GM12878 (cell line): ENCODE measurements at regions not wholly inside any gene's neighbourhood (a gene's known extent, or its start where the extent isn't known, plus 50 kb on each side); places are given as distances from the start of the nearest gene placed in this dataset.

Experiments
- ATAC-seq: fragments of 200-7000 bp; cut with Tn5 transposase; 3 replicates; pipeline ENCODE4 v1.9.1; 2020; ENCODE audit warnings: mild to moderate bottlenecking, moderate library complexity
- BruUV-seq: library from RNA; stranded (reverse); fragments of 400-500 nt; replicated peaks from 2 replicates; lab custom pipeline; 2021; lab: Mats Ljungman, UMichigan
- CTCF ChIA-PET: fragments of 300-600 bp; sonication (Branson Sonifier 250); formaldehyde crosslinking; extraction: SDS; loops from one replicate; lab custom pipeline; 2021; ENCODE audit warnings: inconsistent platforms; lab: Yijun Ruan, JAX
- POLR2A ChIA-PET: fragments of 350-600 bp; formaldehyde crosslinking; extraction: SDS; loops from one replicate; lab custom pipeline; 2021; ENCODE audit warnings: inconsistent platforms; lab: Charles Lee
- RAD21 ChIA-PET: fragments of 300-600 bp; sonication (Branson Sonifier 250); formaldehyde crosslinking; loops from one replicate; lab custom pipeline; 2023; ENCODE audit warnings: antibody characterized with exemption; ENCODE audit not compliant: unreplicated experiment; lab: Charles Lee
- SMC1A ChIA-PET: fragments of 300-600 bp; sonication (Branson Sonifier 250); formaldehyde crosslinking; loops from one replicate; lab custom pipeline; 2023; ENCODE audit not compliant: unreplicated experiment, uncharacterized antibody; lab: Charles Lee
- DNase-seq: peaks from one replicate; pipeline ENCODE4 v3.0.0-alpha.2; 2011; ENCODE audit warnings: low read depth, low spot score
- FAIRE-seq: peaks from 3 replicates; lab custom pipeline; 2011; peaks lifted over from hg19 to GRCh38; lab: Jason Lieb, UNC
- H2AFZ ChIP-seq: 2 replicates; pipeline ENCODE4 v1.6.0; 2011; ENCODE audit warnings: low read depth, low read length, control low read depth; ENCODE audit not compliant: control insufficient read depth
- H3K27ac ChIP-seq: 2 replicates; pipeline ENCODE4 v1.5.1; 2011; ENCODE audit warnings: control low read depth; ENCODE audit not compliant: control insufficient read depth, insufficient read depth
- H3K27me3 ChIP-seq, 2 experiments: replicated peaks in 1 of 2; 2 replicates each; pipeline versions ENCODE4 v1.6.0 to v1.6.1; 2011; ENCODE audit warnings: low read length in 1 of 2; ENCODE audit not compliant: control insufficient read depth in 2 of 2, insufficient read depth in 2 of 2
- H3K36me3 ChIP-seq, 2 experiments: 2 replicates each; pipeline ENCODE4 v1.5.1; 2011; ENCODE audit warnings: low read length in 1 of 2; ENCODE audit not compliant: control insufficient read depth in 2 of 2, insufficient read depth in 2 of 2
- H3K4me1 ChIP-seq: 2 replicates; pipeline ENCODE4 v1.6.1; 2011; ENCODE audit warnings: mild to moderate bottlenecking, low read length, moderate library complexity, mixed read lengths; ENCODE audit not compliant: control insufficient read depth, insufficient read depth
- H3K4me2 ChIP-seq: 2 replicates; pipeline ENCODE4 v1.6.0; 2011; ENCODE audit warnings: control low read depth; ENCODE audit not compliant: control insufficient read depth, insufficient read depth
- H3K4me3 ChIP-seq: fragments of 200-600 bp; sonication (generic); 2 replicates; pipeline ENCODE4 v1.5.1; 2016
- H3K79me2 ChIP-seq: 2 replicates; pipeline ENCODE4 v1.6.0; 2011; ENCODE audit warnings: low read length; ENCODE audit not compliant: control insufficient read depth, insufficient read depth
- H3K9ac ChIP-seq: 2 replicates; pipeline ENCODE4 v1.8.0; 2011; ENCODE audit warnings: low read length, control low read depth, mixed read lengths; ENCODE audit not compliant: control insufficient read depth, insufficient read depth
- H3K9me3 ChIP-seq: replicated peaks from 3 replicates; pipeline ENCODE4 v1.5.1; 2011; ENCODE audit warnings: mild to moderate bottlenecking, low read length; ENCODE audit not compliant: control insufficient read depth, insufficient read depth
- H4K20me1 ChIP-seq: 2 replicates; pipeline ENCODE4 v1.6.0; 2011; ENCODE audit not compliant: control insufficient read depth, insufficient read depth
- ATF2 ChIP-seq: IDR thresholded peaks from 2 replicates; pipeline ENCODE4 v1.6.1; 2012; ENCODE audit warnings: low read length, inconsistent platforms
- CBX3 ChIP-seq: fragments of 200-600 bp; sonication (generic); IDR thresholded peaks from 2 replicates; pipeline ENCODE4 v1.6.1; 2016; ENCODE audit warnings: low read depth, borderline replicate concordance
- CBX5 ChIP-seq: sonication (generic); IDR thresholded peaks from 2 replicates; pipeline ENCODE4 v1.6.1; 2016; ENCODE audit warnings: low read depth, moderate library complexity, mild to moderate bottlenecking, inconsistent platforms
- EED ChIP-seq: sonication (generic); IDR thresholded peaks from 2 replicates; pipeline ENCODE4 v1.6.1; 2016; ENCODE audit warnings: antibody characterized with exemption, low read depth
- IRF3 ChIP-seq: fragments of 450-650 bp; IDR thresholded peaks from 2 replicates; pipeline ENCODE4 v1.6.1; 2014; ENCODE audit warnings: mild to moderate bottlenecking
- IRF5 ChIP-seq: fragments of 450-650 bp; IDR thresholded peaks from 2 replicates; pipeline ENCODE4 v1.6.1; 2017; ENCODE audit warnings: borderline replicate concordance
- MTA3 ChIP-seq: IDR thresholded peaks from 2 replicates; pipeline ENCODE4 v1.6.1; 2012; ENCODE audit warnings: low read length, inconsistent platforms, borderline replicate concordance
- MYC ChIP-seq: IDR thresholded peaks from 2 replicates; pipeline ENCODE4 v1.6.1; 2011; ENCODE audit warnings: mild to moderate bottlenecking, low read length, moderate library complexity, inconsistent platforms; ENCODE audit not compliant: insufficient read depth, insufficient replicate concordance, insufficient read length, severe bottlenecking
- NFIC ChIP-seq: IDR thresholded peaks from 2 replicates; pipeline ENCODE4 v1.6.1; 2012; ENCODE audit warnings: low read depth, mild to moderate bottlenecking, inconsistent platforms, low read length, moderate library complexity
- NFXL1 ChIP-seq: fragments of 450-650 bp; IDR thresholded peaks from 2 replicates; pipeline ENCODE4 v1.6.1; 2017; ENCODE audit warnings: antibody characterized with exemption, mild to moderate bottlenecking, borderline replicate concordance
- RB1 ChIP-seq: fragments of 450-650 bp; formaldehyde crosslinking; IDR thresholded peaks from 2 replicates; pipeline ENCODE4 v1.6.1; 2017; ENCODE audit warnings: mild to moderate bottlenecking, borderline replicate concordance
- RELA ChIP-seq: fragments of 450-650 bp; IDR thresholded peaks from 2 replicates; pipeline ENCODE4 v1.8.0; 2014; ENCODE audit warnings: borderline replicate concordance; ENCODE audit not compliant: partially characterized antibody
- TARDBP ChIP-seq: IDR thresholded peaks from 2 replicates; pipeline ENCODE4 v1.6.1; 2016; ENCODE audit warnings: borderline replicate concordance
- TCF3 ChIP-seq: IDR thresholded peaks from 2 replicates; pipeline ENCODE4 v1.6.1; 2012; ENCODE audit warnings: low read depth, mild to moderate bottlenecking, low read length, borderline replicate concordance; ENCODE audit not compliant: insufficient read depth
- ZNF592 ChIP-seq: fragments of 450-650 bp; IDR thresholded peaks from 2 replicates; pipeline ENCODE4 v1.6.1; 2017; ENCODE audit warnings: mild to moderate bottlenecking, moderate library complexity
- WGBS: methylation state at CpG from one replicate; pipeline ENCODE4 v1.1.6; 2016; ENCODE audit warnings: low lambda C conversion rate; ENCODE audit not compliant: insufficient replicate concordance, insufficient coverage; ENCODE audit errors: missing lambda C conversion rate; 5-methylcytosine and 5-hydroxymethylcytosine counted together
- in situ Hi-C: fragments of 300-500 bp; cut with MboI; formaldehyde crosslinking; loops from 9 replicates; pipeline ENCODE4 v1.14.3; 2018; ENCODE audit warnings: mixed read lengths
- intact Hi-C: fragments of 100-400 bp; cut with micrococcal nuclease; formaldehyde crosslinking; loops from one replicate; pipeline ENCODE4 v1.14.2; 2022; ENCODE audit not compliant: unreplicated experiment

GRCh38 chr13:111411151-111411858 is 90.9 kb downstream of the TEX29 start:
- no peak overlapping the region for H3K9ac ChIP-seq
- no peak overlapping the region for H2AFZ ChIP-seq
- TF ChIP-seq ZNF592 (no peak), ATF2 (no peak), CBX3 (no peak), NFIC (no peak), TARDBP (no peak), TCF3 (no peak), MYC (no peak), MTA3 (no peak), CBX5 (no peak), NFXL1 (no peak), RELA (no peak), IRF5 (no peak), IRF3 (no peak), EED (no peak), RB1 (no peak)
- H3K79me2 ChIP-seq = no peaks in the 10 kb centered on the region
- SMC1A ChIA-PET = no interaction called here
- no TSS peak for BruUV-seq
- no peaks in the 10 kb centered on the region for H4K20me1 ChIP-seq
- no peak overlapping the region for H3K4me2 ChIP-seq
- 65% methylated on average over 48 of the region's 48 CpGs for WGBS
- intact Hi-C loops (no loop called here), in situ Hi-C loops (no loop called here)
- no peak for ATAC-seq
- POLR2A ChIA-PET = no interaction called here
- RAD21 ChIA-PET = no interaction called here
- no peak overlapping the region for H3K4me3 ChIP-seq
- CTCF ChIA-PET = no interaction called here
- no peaks in the 10 kb centered on the region for H3K36me3 ChIP-seq
- H3K27ac ChIP-seq = no peak overlapping the region
- H3K4me1 ChIP-seq = no peaks in the 10 kb centered on the region
- DNase-seq = no peak
- H3K27me3 ChIP-seq = no peaks in the 10 kb centered on the region; a peak in 2 of 4 replicates
- FAIRE-seq = no peak
- H3K9me3 ChIP-seq = no peaks in the 10 kb centered on the region
